ENCODE measurements at regions not wholly inside any gene's neighbourhood (a gene's known extent, or its start where the extent isn't known, plus 50 kb on each side); places are given as distances from the start of the nearest gene placed in this dataset.
A peak's percentile ranks its signal among the peaks of the same experiment; 100 is the strongest.

- DNase-seq, result no peak
These were observed 182.5 kb upstream of the ASIC2 start for GRCh38 chr17:33475594-33475993.

DNA sequence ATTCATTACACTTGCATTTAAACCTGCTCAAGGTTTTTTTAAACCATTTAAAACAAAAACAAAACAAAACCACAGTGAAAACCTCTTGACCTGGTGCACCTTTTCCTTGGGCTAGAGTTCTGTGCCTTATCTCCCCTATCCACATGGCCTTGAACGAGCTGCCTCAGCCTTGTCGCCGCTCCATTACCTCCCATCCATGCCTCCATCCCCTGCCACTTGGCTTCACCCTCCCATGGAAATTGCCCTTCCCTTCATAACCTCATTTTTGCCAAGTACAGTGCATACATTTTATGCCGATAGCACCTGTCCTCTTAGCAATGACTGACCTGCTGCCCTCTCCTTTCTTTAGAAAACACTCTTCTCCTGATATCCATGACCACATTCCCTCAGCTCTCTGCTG, 188.6 kb upstream of the ASIC2 start:
- DNase-seq, result no peak

GRCh38 chr17:33482636-33483035, 189.5 kb upstream of the ASIC2 start:
- DNase-seq, result no peak

GRCh38 chr17:33484559-33484958, 191.5 kb upstream of the ASIC2 start:
- no peak for DNase-seq

- no peak for DNase-seq
These were observed 193.2 kb upstream of the ASIC2 start for GRCh38 chr17:33486135-33486885.

GRCh38 chr17:33487187-33487879, 194.2 kb upstream of the ASIC2 start:
- no peak for DNase-seq

- no peak for DNase-seq
These were observed 198.9 kb upstream of the ASIC2 start for GRCh38 chr17:33491871-33492481.

DNA sequence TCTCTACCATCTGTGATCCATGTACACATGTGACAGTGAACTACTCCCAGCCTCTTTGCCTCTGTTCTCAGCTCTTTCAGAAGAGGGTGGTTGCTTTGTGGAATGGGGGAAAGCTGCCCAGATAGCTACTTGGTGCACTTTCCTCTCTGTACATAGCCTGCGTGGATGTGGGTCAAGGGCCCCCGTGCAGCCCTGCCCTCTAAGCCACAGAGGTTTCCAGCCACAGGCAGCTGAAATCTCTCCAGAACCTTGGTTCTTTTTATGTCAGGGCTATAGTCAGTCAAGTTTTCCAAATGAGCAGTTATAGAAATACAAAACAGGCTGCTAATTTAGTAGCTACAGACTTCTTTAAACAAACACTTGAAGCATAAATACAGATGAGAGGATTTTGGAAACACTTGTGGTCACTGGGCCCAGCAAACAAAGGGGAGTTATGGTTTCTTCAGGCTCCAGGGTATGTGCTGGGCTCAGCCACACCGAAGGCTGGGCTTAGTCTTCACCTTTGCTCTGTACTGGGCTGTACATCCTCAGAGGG, 199.7 kb upstream of the ASIC2 start:
- no peak for DNase-seq

DNA sequence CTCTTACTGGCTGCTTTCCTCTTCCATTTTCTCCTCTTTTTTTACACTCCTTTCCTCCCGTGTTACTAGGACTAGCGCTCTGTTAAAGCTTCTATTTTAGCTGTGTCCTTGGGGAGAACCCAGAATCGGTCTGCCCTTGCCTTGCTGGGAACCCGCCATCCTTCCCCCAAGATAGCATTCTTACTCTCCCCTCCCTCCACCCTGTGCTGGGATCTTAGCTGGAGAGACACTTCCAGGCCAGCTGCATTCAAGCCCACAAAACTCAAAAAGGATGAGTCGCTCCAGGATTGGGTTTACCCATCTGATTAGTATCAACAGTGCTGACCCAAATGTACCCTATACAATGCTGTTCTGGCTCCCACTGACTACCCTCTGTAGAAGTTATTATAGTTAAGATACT, 200.5 kb upstream of the ASIC2 start:
- DNase-seq, result no peak

DNA sequence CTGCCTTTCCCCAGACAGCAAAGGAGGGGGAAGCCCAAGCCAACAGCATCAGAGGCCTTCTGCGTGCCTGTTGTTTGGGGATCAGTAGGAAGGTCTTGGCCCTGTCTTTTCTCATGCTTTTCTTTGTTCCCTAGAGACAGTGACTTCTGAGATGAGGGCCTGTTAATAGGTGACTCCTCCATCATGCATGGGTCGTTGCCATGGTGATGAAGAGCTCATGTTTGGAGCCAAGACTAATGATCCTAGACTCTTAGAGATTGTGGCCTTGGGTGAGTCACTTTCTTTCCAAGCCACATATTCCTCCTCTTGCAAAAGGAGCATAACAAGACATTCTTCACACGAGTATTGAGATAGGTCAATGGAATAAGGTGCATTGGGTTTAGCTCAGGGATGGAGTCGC, 201.1 kb upstream of the ASIC2 start:
- DNase-seq, result no peak

DNA sequence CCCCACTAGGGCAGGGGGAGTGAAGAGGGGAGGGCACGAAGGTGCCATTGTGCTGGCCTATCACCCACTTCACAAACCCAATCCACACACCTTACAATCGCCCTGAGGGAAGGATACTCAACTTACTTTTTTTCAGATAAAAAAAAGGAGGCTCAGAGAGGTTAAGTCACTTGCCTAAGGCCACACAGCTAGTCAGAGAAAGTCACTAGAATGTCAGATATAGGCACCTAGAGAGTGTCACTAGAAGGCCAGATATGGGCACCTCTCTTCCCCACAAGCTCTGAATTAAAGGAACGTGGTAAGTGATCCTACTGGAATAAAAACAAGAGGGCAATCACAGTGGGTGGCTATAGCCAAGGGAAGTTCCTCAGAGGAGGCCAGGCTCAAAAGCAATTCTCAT, 204.5 kb upstream of the ASIC2 start:
- DNase-seq, result no peak

DNA sequence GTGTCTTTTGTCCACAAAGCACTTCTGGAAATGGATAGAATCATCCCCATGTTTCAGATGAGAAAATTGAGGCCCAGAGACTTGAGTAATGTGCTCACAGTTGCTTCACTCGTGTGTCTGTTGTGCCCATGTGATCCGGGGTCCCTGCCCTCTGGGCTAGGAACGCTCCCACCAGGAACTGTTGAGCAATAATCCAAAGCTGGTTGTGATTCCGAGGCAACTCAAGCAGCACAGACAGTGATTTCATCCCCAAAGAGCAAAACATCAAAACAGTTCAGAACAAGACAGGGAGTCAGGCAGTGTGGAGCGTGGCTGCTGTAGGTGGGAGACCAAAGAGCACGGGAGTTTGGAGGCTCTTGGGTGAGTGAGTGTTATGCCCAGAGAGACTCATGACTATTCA, 205.0 kb upstream of the ASIC2 start:
- DNase-seq, result no peak

GRCh38 chr17:33499040-33499439, 205.9 kb upstream of the ASIC2 start:
- no peak for DNase-seq

- no peak for DNase-seq
These were observed 207.1 kb upstream of the ASIC2 start for GRCh38 chr17:33500151-33500550.

DNA sequence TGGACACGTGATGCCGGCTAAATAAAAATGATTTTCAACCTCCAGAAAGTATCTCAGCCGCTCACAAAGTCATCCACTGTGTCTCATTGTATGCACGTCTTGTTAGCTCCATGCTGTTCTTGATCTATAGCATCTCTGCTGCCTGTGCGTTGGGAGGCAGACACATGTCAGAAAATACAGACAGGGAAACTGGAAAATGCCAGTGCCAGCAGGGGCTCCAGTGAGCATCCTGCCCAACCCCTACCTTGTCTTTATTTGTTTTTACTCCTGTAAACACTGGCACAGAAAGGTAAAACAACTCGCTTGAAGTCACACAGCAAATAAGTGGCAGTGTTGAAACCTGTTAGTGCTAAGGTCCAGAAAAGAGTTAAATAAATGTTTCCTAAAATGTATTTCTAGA, 208.1 kb upstream of the ASIC2 start:
- DNase-seq, result no peak

DNA sequence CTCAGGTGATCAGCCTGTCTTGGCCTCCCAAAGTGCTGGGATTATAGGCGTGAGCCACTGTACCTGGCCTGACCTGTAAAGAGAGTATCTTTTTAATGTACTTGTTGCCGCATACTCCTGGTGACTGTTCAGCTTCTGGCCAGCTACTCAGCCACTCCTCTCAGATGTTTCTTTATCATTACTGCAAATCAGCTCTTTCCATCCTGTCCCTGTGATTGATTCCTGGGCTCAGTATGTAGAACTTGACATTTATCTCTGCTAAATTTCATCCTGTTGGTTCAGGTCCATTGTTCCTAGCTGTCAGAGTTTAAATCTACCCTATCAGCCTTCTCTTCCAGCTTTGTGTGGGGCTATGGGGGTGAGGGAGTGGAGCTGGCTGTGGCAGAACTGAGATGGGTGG, 211.5 kb upstream of the ASIC2 start:
- no peak for DNase-seq

GRCh38 chr17:33506889-33507650, 214.0 kb upstream of the ASIC2 start:
- DNase-seq, result peak; percentile 53

- no peak for DNase-seq
These were observed 215.1 kb upstream of the ASIC2 start for GRCh38 chr17:33508215-33508614.

DNA sequence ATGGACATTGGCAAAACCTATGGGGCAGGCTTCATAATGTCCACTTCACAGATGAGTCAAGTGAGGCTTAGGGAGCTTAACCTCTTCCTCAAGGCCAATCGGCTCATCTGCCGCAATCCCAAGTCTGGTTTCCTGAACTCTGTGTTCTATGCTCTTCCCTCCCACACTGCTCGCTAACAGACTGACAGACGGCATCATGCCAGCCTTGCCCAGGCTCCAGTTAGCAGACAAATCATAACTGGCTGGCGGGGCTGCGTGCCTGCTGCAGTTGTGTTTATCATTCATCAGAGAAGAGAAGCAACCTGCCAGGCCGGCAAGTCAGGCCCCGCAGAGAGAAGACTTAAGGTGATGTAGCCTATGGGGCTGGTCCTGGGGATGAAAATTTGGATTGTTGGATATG, 216.2 kb upstream of the ASIC2 start:
- no peak for DNase-seq

- DNase-seq, result no peak
These were observed 218.6 kb upstream of the ASIC2 start for GRCh38 chr17:33511670-33512069.

DNA sequence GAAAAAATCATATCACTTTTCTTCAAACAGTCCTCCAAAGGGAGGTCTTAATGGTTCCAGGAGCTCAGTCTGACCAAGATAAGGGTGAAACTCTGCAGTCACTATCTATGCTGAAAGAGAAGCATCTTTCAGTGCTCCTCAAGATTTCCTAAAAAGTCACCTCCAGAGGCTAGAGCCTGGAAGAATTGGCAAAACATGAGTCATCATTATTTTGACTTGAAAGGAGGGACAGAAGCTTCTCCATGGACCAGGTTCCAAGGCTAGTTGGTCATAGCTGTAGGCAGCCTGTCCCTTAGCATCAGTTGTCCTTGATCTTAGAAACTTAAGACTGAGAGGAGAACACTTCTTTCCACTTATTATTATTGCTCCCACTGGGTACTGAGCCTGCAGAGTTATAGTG, 219.0 kb upstream of the ASIC2 start:
- no peak for DNase-seq

DNA sequence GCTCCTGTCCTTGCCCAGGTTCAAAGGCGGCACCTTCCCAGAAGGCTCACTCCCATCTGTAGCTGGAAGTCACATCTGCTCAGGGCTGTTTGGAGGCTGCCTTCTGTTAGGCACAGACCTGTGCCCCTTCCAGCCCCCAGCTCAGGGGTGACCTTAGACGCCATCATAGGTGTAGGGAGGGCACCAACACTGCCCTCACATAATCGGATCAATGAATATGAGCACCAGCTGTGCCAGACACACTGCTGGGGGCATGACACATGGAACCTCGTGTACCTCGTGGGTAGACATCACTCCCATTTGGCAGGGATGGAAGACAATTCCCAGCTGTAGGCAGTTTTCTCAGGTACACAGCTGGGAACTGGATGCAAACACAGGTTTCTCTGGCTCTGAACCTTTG, 220.7 kb upstream of the ASIC2 start:
- DNase-seq, result no peak
